H9 (cell line): ENCODE measurements at regions not wholly inside any gene's neighbourhood (a gene's known extent, or its start where the extent isn't known, plus 50 kb on each side); places are given as distances from the start of the nearest gene placed in this dataset.
"Not testable (repeated sequence)": the region's sequence is repeated elsewhere in the genome, so short reads cannot be mapped to it uniquely, and the experiment has no call there.

ENCODE experiments used
- DNase-seq: peaks from one replicate; pipeline ENCODE4 v3.0.0-alpha.2; 2017
- H2AFZ ChIP-seq: one replicate; pipeline ENCODE4 v1.6.1; 2013; ENCODE audit warnings: mild to moderate bottlenecking, low read length, control low read depth, moderate library complexity
- H2AK5ac ChIP-seq: 2 replicates; pipeline ENCODE4 v1.6.1; 2013; ENCODE audit warnings: low read length, control low read depth, mixed read lengths; ENCODE audit not compliant: insufficient read length
- H2BK120ac ChIP-seq: one replicate; pipeline ENCODE4 v1.6.1; 2013; ENCODE audit warnings: low read depth, mild to moderate bottlenecking, low read length, control low read depth, inconsistent platforms; ENCODE audit not compliant: poor library complexity, severe bottlenecking
- H2BK12ac ChIP-seq: 2 replicates; pipeline ENCODE4 v1.6.1; 2013; ENCODE audit warnings: low read length, control low read depth, mixed read lengths, low read depth; ENCODE audit not compliant: insufficient read length
- H2BK15ac ChIP-seq: 2 replicates; pipeline ENCODE4 v1.6.1; 2013; ENCODE audit warnings: low read depth, low read length, control low read depth
- H2BK20ac ChIP-seq: one replicate; pipeline ENCODE4 v1.6.1; 2013; ENCODE audit warnings: low read depth, mild to moderate bottlenecking, low read length, control low read depth, inconsistent platforms; ENCODE audit not compliant: poor library complexity, severe bottlenecking
- H2BK5ac ChIP-seq: 2 replicates; pipeline ENCODE4 v1.6.1; 2013; ENCODE audit warnings: low read length, control low read depth, mixed read lengths; ENCODE audit not compliant: insufficient read length
- H3K14ac ChIP-seq: 2 replicates; pipeline ENCODE4 v1.6.1; 2013; ENCODE audit warnings: low read length, control low read depth; ENCODE audit not compliant: insufficient read depth
- H3K18ac ChIP-seq: 2 replicates; pipeline ENCODE4 v1.6.1; 2013; ENCODE audit warnings: low read depth, mild to moderate bottlenecking, mixed read lengths, low read length, control low read depth; ENCODE audit not compliant: insufficient read length
- H3K23ac ChIP-seq: 2 replicates; pipeline ENCODE4 v1.6.1; 2013; ENCODE audit warnings: low read length, control low read depth, mixed read lengths, low read depth; ENCODE audit not compliant: insufficient read length
- H3K23me2 ChIP-seq: 2 replicates; pipeline ENCODE4 v1.6.1; 2013; ENCODE audit warnings: low read depth, mild to moderate bottlenecking, mixed read lengths, low read length, control low read depth; ENCODE audit not compliant: insufficient read length, poor library complexity, severe bottlenecking
- H3K27ac ChIP-seq: 2 replicates; pipeline ENCODE4 v1.5.1; 2013; ENCODE audit warnings: low read length, control low read depth, mixed read lengths, low read depth; ENCODE audit not compliant: insufficient read length
- H3K27me3 ChIP-seq: 2 replicates; pipeline ENCODE4 v1.6.1; 2013; ENCODE audit warnings: low read length, control low read depth, inconsistent platforms; ENCODE audit not compliant: insufficient read depth
- H3K4ac ChIP-seq: 2 replicates; pipeline ENCODE4 v1.6.1; 2013; ENCODE audit warnings: low read depth, mild to moderate bottlenecking, control low read depth, inconsistent platforms, low read length, moderate library complexity
- H3K4me1 ChIP-seq: 2 replicates; pipeline ENCODE4 v1.6.1; 2013; ENCODE audit warnings: low read length, control low read depth, inconsistent platforms; ENCODE audit not compliant: insufficient read depth
- H3K4me2 ChIP-seq: 2 replicates; pipeline ENCODE4 v1.6.1; 2013; ENCODE audit warnings: low read length, control low read depth, mixed read lengths; ENCODE audit not compliant: insufficient read length, insufficient read depth
- H3K56ac ChIP-seq: 2 replicates; pipeline ENCODE4 v1.6.1; 2013; ENCODE audit warnings: low read depth, mild to moderate bottlenecking, mixed read lengths, low read length, control low read depth; ENCODE audit not compliant: insufficient read length
- H3K79me1 ChIP-seq: 2 replicates; pipeline ENCODE4 v1.6.1; 2013; ENCODE audit warnings: low read depth, mild to moderate bottlenecking, moderate library complexity, low read length, control low read depth, inconsistent platforms; ENCODE audit not compliant: insufficient read depth, poor library complexity, severe bottlenecking
- H3K79me2 ChIP-seq: 2 replicates; pipeline ENCODE4 v1.6.1; 2013; ENCODE audit warnings: low read length, control low read depth, inconsistent platforms; ENCODE audit not compliant: insufficient read depth
- H3K9ac ChIP-seq: 2 replicates; pipeline ENCODE4 v1.6.1; 2013; ENCODE audit warnings: low read length, control low read depth, mixed read lengths; ENCODE audit not compliant: insufficient read length; ENCODE audit errors: extremely low read depth
- H3K9me3 ChIP-seq: one replicate; pipeline ENCODE4 v1.6.1; 2013; ENCODE audit warnings: low read depth, low read length, inconsistent platforms; ENCODE audit not compliant: control insufficient read depth
- H3T11ph ChIP-seq: one replicate; pipeline ENCODE4 v1.6.1; 2013; ENCODE audit warnings: mild to moderate bottlenecking, low read length, control low read depth, inconsistent platforms
- H4K20me1 ChIP-seq: one replicate; pipeline ENCODE4 v1.6.1; 2013; ENCODE audit not compliant: control insufficient read depth, insufficient read length, insufficient read depth
- H4K5ac ChIP-seq: 2 replicates; pipeline ENCODE4 v1.6.1; 2013; ENCODE audit warnings: low read depth, mild to moderate bottlenecking, mixed read lengths, low read length, control low read depth; ENCODE audit not compliant: insufficient read length
- H4K8ac ChIP-seq: replicated peaks from 2 replicates; pipeline ENCODE4 v1.6.1; 2013; ENCODE audit warnings: low read length, control low read depth, mixed read lengths, low read depth; ENCODE audit not compliant: insufficient read length
- H4K91ac ChIP-seq: 2 replicates; pipeline ENCODE4 v1.6.1; 2013; ENCODE audit warnings: low read depth, mild to moderate bottlenecking, moderate library complexity, mixed read lengths, low read length, control low read depth; ENCODE audit not compliant: insufficient read length
- H3K27ac Mint-ChIP-seq, 3 experiments: 2 replicates in 2 of 3; 3 replicates in 1 of 3; pipeline ENCODE4 v1.8.0; 2020 to 2021; ENCODE audit warnings: mixed read lengths in 3 of 3, mild to moderate bottlenecking in 1 of 3, moderate library complexity in 1 of 3
- H3K27me3 Mint-ChIP-seq: 2 replicates; pipeline ENCODE4 v1.8.0; 2021; ENCODE audit warnings: low read depth, mild to moderate bottlenecking, moderate library complexity, mixed read lengths
- H3K36me3 Mint-ChIP-seq, 3 experiments: 2 replicates in 2 of 3; 3 replicates in 1 of 3; pipeline ENCODE4 v1.8.0; 2020 to 2021; ENCODE audit warnings: low read depth in 3 of 3, mixed read lengths in 3 of 3; ENCODE audit not compliant: insufficient read depth in 1 of 3
- H3K4me1 Mint-ChIP-seq, 2 experiments: 2 replicates each; pipeline ENCODE4 v1.8.0; 2020; ENCODE audit warnings: mixed read lengths in 2 of 2
- H3K4me3 Mint-ChIP-seq, 2 experiments: 2 replicates in 1 of 2; 3 replicates in 1 of 2; pipeline ENCODE4 v1.8.0; 2020 to 2021; ENCODE audit warnings: mild to moderate bottlenecking in 2 of 2, mixed read lengths in 2 of 2, moderate library complexity in 1 of 2
- H3K9me3 Mint-ChIP-seq, 2 experiments: 2 replicates in 1 of 2; 3 replicates in 1 of 2; pipeline ENCODE4 v1.8.0; 2020; ENCODE audit warnings: mild to moderate bottlenecking in 2 of 2, mixed read lengths in 2 of 2, moderate library complexity in 1 of 2
- WGBS: extraction: QIAGEN DNeasy Blood & Tissue Kit; methylation state at CpG from one replicate; pipeline ENCODE4 v1.1.7; 2013; ENCODE audit warnings: missing lambda C conversion rate, low lambda C conversion rate, mixed read lengths; ENCODE audit not compliant: insufficient read length; ENCODE audit errors: extremely low coverage; 5-methylcytosine and 5-hydroxymethylcytosine counted together
- TF ChIP-seq, protein P1 (sequence below): fragments of 200-600 bp; sonication (generic); conservative IDR thresholded peaks from 3 replicates; pipeline ENCODE4 v1.8.0; 2021; ENCODE audit warnings: antibody characterized with exemption, mild to moderate bottlenecking

- WGBS: no CpG with 5 or more reads among the region's 2 CpGs
- H3K27ac Mint-ChIP-seq: no peak overlapping the region
- H3K4me1 ChIP-seq: no peaks in the 10 kb centered on the region
- H3K27me3 ChIP-seq: no peaks in the 10 kb centered on the region
- H2BK20ac ChIP-seq: no peak overlapping the region
- DNase-seq: no peak
- H3K23ac ChIP-seq: no peak overlapping the region
- H3K9me3 Mint-ChIP-seq: peaks cover 0 to 2% of the 10 kb centered on the region in 2 experiments; a peak in 2 of 5 replicates
- H2BK12ac ChIP-seq: no peak overlapping the region
- no peak overlapping the region for H3K4ac ChIP-seq
- H3K27me3 Mint-ChIP-seq: no peaks in the 10 kb centered on the region
- no peaks in the 10 kb centered on the region for H3K23me2 ChIP-seq
- no peak overlapping the region for H4K5ac ChIP-seq
- no peak overlapping the region for H3T11ph ChIP-seq
- H3K4me2 ChIP-seq: no peak overlapping the region
- no peaks in the 10 kb centered on the region for H4K20me1 ChIP-seq
- no peak overlapping the region for H2BK120ac ChIP-seq
- no peaks in the 10 kb centered on the region for H3K79me2 ChIP-seq
- H2AFZ ChIP-seq: no peak overlapping the region
- no peaks in the 10 kb centered on the region for H3K79me1 ChIP-seq
- H4K8ac ChIP-seq: no peak overlapping the region
- H3K4me1 Mint-ChIP-seq: peaks cover 5 to 11% of the 10 kb centered on the region in 2 experiments; a peak in 3 of 4 replicates
- H3K36me3 Mint-ChIP-seq: peaks cover 0 to 4% (median 0%) of the 10 kb centered on the region in 3 experiments; a peak in 1 of 7 replicates
- H3K4me3 Mint-ChIP-seq: no peak overlapping the region
- H4K91ac ChIP-seq: no peak overlapping the region
- TF ChIP-seq, protein P1, sequence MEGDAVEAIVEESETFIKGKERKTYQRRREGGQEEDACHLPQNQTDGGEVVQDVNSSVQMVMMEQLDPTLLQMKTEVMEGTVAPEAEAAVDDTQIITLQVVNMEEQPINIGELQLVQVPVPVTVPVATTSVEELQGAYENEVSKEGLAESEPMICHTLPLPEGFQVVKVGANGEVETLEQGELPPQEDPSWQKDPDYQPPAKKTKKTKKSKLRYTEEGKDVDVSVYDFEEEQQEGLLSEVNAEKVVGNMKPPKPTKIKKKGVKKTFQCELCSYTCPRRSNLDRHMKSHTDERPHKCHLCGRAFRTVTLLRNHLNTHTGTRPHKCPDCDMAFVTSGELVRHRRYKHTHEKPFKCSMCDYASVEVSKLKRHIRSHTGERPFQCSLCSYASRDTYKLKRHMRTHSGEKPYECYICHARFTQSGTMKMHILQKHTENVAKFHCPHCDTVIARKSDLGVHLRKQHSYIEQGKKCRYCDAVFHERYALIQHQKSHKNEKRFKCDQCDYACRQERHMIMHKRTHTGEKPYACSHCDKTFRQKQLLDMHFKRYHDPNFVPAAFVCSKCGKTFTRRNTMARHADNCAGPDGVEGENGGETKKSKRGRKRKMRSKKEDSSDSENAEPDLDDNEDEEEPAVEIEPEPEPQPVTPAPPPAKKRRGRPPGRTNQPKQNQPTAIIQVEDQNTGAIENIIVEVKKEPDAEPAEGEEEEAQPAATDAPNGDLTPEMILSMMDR: no peak
- no peak overlapping the region for H3K14ac ChIP-seq
- H2BK5ac ChIP-seq: no peak overlapping the region
- H2AK5ac ChIP-seq: no peak overlapping the region
- H3K9ac ChIP-seq: no peak overlapping the region
- H3K18ac ChIP-seq: no peak overlapping the region
- H3K9me3 ChIP-seq: no peaks in the 10 kb centered on the region
- no peak overlapping the region for H3K56ac ChIP-seq
- H3K27ac ChIP-seq: no peak overlapping the region
- no peak overlapping the region for H2BK15ac ChIP-seq
These were observed 508.5 kb downstream of the PID1 start for GRCh38 chr2:228762565-228762964.

DNA sequence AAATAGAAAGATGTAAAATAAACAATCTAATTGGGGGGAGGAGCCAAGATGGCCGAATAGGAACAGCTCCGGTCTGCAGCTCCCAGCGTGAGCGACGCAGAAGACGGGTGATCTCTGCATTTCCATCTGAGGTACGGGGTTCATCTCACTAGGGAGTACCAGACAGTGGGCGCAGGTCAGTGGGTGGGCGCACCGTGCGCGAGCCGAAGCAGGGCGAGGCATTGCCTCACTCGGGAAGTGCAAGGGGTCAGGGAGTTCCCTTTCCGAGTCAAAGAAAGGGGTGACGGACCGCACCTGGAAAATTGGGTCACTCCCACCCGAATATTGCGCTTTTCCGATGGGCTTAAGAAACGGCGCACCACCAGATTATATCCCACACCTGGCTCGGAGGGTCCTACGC is 515.4 kb downstream of the PID1 start:
- H3K79me2 ChIP-seq, H4K8ac ChIP-seq, H3K27me3 ChIP-seq, H4K91ac ChIP-seq, H3K4me2 ChIP-seq, H2BK20ac ChIP-seq, H2BK5ac ChIP-seq, H3K14ac ChIP-seq, H4K20me1 ChIP-seq, H3K4me3 Mint-ChIP-seq, H3K56ac ChIP-seq, H4K5ac ChIP-seq, H2AFZ ChIP-seq, H2BK15ac ChIP-seq, H3K4me1 ChIP-seq, H2BK12ac ChIP-seq, H3K23ac ChIP-seq, H3K9ac ChIP-seq, H3K9me3 Mint-ChIP-seq, H3K79me1 ChIP-seq, H2AK5ac ChIP-seq, H3T11ph ChIP-seq, H3K4ac ChIP-seq, H3K18ac ChIP-seq, H3K27me3 Mint-ChIP-seq, H2BK120ac ChIP-seq, H3K9me3 ChIP-seq, H3K4me1 Mint-ChIP-seq, H3K23me2 ChIP-seq, H3K27ac ChIP-seq, DNase-seq: not testable (repeated sequence)
- H3K27ac Mint-ChIP-seq: peak overlapping the region in 1 of 3 experiments; percentile 85; a peak in 2 of 7 replicates
- no CpG with 5 or more reads among the region's 25 CpGs for WGBS
- peaks cover 2 to 15% (median 5%) of the 10 kb centered on the region in 3 experiments; a peak in 5 of 7 replicates for H3K36me3 Mint-ChIP-seq
